ENCODE measurements at regions not wholly inside any gene's neighbourhood (a gene's known extent, or its start where the extent isn't known, plus 50 kb on each side); places are given as distances from the start of the nearest gene placed in this dataset.
"Not testable (repeated sequence)": the region's sequence is repeated elsewhere in the genome, so short reads cannot be mapped to it uniquely, and the experiment has no call there.

- Histone ChIP-seq H3K9ac (ENCODE audit: low read depth, low read length) (no peak overlapping the region), H3K27ac (ENCODE audit: low read length) (no peak overlapping the region), H3K36me3 (ENCODE audit: insufficient read depth, low read depth, low read length) (no peaks in the 10 kb centered on the region)
Measured at GRCh38 chr6:9315966-9316650, 880.8 kb upstream of the SLC35B3 start.

GRCh38 chr6:9308284-9308683, 872.9 kb upstream of the SLC35B3 start:
- no peaks in the 10 kb centered on the region for H3K36me3 ChIP-seq (ENCODE audit: insufficient read depth, low read depth, low read length)
- no peak overlapping the region for H3K9ac ChIP-seq (ENCODE audit: low read depth, low read length)
- H3K9me3 ChIP-seq (ENCODE audit: insufficient read depth, low read depth, low read length), result no peaks in the 10 kb centered on the region
- no peak overlapping the region for H3K27ac ChIP-seq (ENCODE audit: low read length)
- H3K4me3 ChIP-seq (ENCODE audit: low read length), result no peak overlapping the region
- H3K4me1 ChIP-seq (ENCODE audit: insufficient read depth, low read length), result no peaks in the 10 kb centered on the region
- no peaks in the 10 kb centered on the region for H3K27me3 ChIP-seq (ENCODE audit: insufficient read depth, low read length)

More at GRCh38 chr6:9315966-9316650, 880.8 kb upstream of the SLC35B3 start:
- Histone ChIP-seq H3K27me3 (ENCODE audit: insufficient read depth, low read length) (no peaks in the 10 kb centered on the region), H3K4me3 (ENCODE audit: low read length) (no peak overlapping the region), H3K4me1 (ENCODE audit: insufficient read depth, low read length) (no peaks in the 10 kb centered on the region), H3K9me3 (ENCODE audit: insufficient read depth, low read depth, low read length) (no peaks in the 10 kb centered on the region)

GRCh38 chr6:9307786-9308185, 872.4 kb upstream of the SLC35B3 start:
- Histone ChIP-seq H3K27me3 (ENCODE audit: insufficient read depth, low read length) (no peaks in the 10 kb centered on the region), H3K4me3 (ENCODE audit: low read length) (no peak overlapping the region), H3K9ac (ENCODE audit: low read depth, low read length) (no peak overlapping the region), H3K4me1 (ENCODE audit: insufficient read depth, low read length) (no peaks in the 10 kb centered on the region), H3K27ac (ENCODE audit: low read length) (no peak overlapping the region), H3K9me3 (ENCODE audit: insufficient read depth, low read depth, low read length) (no peaks in the 10 kb centered on the region), H3K36me3 (ENCODE audit: insufficient read depth, low read depth, low read length) (no peaks in the 10 kb centered on the region)

GRCh38 chr6:9307187-9307586, 871.8 kb upstream of the SLC35B3 start:
- Histone ChIP-seq H3K9ac (ENCODE audit: low read depth, low read length) (no peak overlapping the region), H3K4me3 (ENCODE audit: low read length) (no peak overlapping the region), H3K36me3 (ENCODE audit: insufficient read depth, low read depth, low read length) (no peaks in the 10 kb centered on the region), H3K27me3 (ENCODE audit: insufficient read depth, low read length) (no peaks in the 10 kb centered on the region), H3K4me1 (ENCODE audit: insufficient read depth, low read length) (no peaks in the 10 kb centered on the region), H3K27ac (ENCODE audit: low read length) (no peak overlapping the region), H3K9me3 (ENCODE audit: insufficient read depth, low read depth, low read length) (no peaks in the 10 kb centered on the region)

DNA sequence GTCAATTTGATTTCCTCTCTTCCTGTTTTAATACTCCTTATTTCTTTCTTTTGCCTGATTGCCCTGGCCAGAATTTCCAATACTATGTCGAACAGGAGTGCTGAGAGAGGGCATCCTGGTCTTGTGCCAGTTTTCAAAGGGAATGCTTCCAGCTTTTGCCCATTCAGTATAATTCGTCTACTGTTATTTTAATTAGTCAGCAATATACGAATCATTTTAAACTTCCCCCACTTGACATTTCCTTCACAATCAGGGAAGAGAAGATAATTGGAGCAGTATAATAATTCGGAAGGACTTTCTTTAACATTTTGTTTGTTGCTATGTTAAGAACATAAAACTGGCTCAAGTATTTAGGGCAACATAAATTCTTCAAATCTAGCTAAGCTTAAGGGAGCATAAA, 860.3 kb upstream of the SLC35B3 start:
- no peak overlapping the region for H3K4me3 ChIP-seq (ENCODE audit: low read length)
- no peak overlapping the region for H3K27ac ChIP-seq (ENCODE audit: low read length)
- no peaks in the 10 kb centered on the region for H3K36me3 ChIP-seq (ENCODE audit: insufficient read depth, low read depth, low read length)
- H3K4me1 ChIP-seq (ENCODE audit: insufficient read depth, low read length), result peaks cover 6% of the 10 kb centered on the region; the same call in 1 of the 2 replicates
- H3K9ac ChIP-seq (ENCODE audit: low read depth, low read length), result no peak overlapping the region
- H3K9me3 ChIP-seq (ENCODE audit: insufficient read depth, low read depth, low read length), result no peaks in the 10 kb centered on the region
- no peaks in the 10 kb centered on the region for H3K27me3 ChIP-seq (ENCODE audit: insufficient read depth, low read length)

GRCh38 chr6:9292975-9293374, 857.6 kb upstream of the SLC35B3 start:
- no peaks in the 10 kb centered on the region for H3K36me3 ChIP-seq (ENCODE audit: insufficient read depth, low read depth, low read length)
- H3K4me1 ChIP-seq (ENCODE audit: insufficient read depth, low read length), result peaks cover 6% of the 10 kb centered on the region; the same call in 1 of the 2 replicates
- H3K9ac ChIP-seq (ENCODE audit: low read depth, low read length), result no peak overlapping the region
- H3K27me3 ChIP-seq (ENCODE audit: insufficient read depth, low read length), result no peaks in the 10 kb centered on the region
- no peak overlapping the region for H3K27ac ChIP-seq (ENCODE audit: low read length)
- H3K4me3 ChIP-seq (ENCODE audit: low read length), result no peak overlapping the region
- no peaks in the 10 kb centered on the region for H3K9me3 ChIP-seq (ENCODE audit: insufficient read depth, low read depth, low read length)

- not testable (repeated sequence) for H3K4me1 ChIP-seq (ENCODE audit: insufficient read depth, low read length); H3K4me3 ChIP-seq (ENCODE audit: low read length); H3K36me3 ChIP-seq (ENCODE audit: insufficient read depth, low read depth, low read length); H3K9ac ChIP-seq (ENCODE audit: low read depth, low read length); H3K27ac ChIP-seq (ENCODE audit: low read length); H3K27me3 ChIP-seq (ENCODE audit: insufficient read depth, low read length); H3K9me3 ChIP-seq (ENCODE audit: insufficient read depth, low read depth, low read length)
Measured at GRCh38 chr6:9290342-9290741, 855.0 kb upstream of the SLC35B3 start.

DNA sequence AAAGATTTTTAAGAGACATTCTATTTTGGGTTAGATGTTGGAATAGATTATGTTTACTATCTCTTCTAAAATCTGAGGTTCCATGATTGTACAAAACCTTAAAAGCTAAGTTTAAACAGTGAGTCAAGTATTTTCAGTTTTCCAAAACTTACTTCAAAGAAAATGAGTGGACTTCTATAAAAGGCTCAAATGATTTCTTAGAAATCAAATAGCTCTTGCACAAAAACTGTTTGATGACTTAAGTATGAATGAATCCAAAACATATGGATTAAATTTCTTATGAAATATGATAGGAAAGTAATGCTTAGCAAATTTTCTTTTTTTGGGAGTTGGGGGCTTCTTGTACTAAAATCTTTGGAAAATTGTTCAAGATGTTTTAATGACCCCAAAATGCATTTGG, 837.3 kb upstream of the SLC35B3 start:
- H3K9ac ChIP-seq (ENCODE audit: low read depth, low read length), result no peak overlapping the region
- H3K27me3 ChIP-seq (ENCODE audit: insufficient read depth, low read length), result no peaks in the 10 kb centered on the region
- H3K4me3 ChIP-seq (ENCODE audit: low read length), result no peak overlapping the region
- no peaks in the 10 kb centered on the region for H3K36me3 ChIP-seq (ENCODE audit: insufficient read depth, low read depth, low read length)
- no peaks in the 10 kb centered on the region; the same call in 1 of the 2 replicates for H3K4me1 ChIP-seq (ENCODE audit: insufficient read depth, low read length)
- H3K9me3 ChIP-seq (ENCODE audit: insufficient read depth, low read depth, low read length), result no peaks in the 10 kb centered on the region; the same call in 1 of the 2 replicates
- no peak overlapping the region for H3K27ac ChIP-seq (ENCODE audit: low read length)

DNA sequence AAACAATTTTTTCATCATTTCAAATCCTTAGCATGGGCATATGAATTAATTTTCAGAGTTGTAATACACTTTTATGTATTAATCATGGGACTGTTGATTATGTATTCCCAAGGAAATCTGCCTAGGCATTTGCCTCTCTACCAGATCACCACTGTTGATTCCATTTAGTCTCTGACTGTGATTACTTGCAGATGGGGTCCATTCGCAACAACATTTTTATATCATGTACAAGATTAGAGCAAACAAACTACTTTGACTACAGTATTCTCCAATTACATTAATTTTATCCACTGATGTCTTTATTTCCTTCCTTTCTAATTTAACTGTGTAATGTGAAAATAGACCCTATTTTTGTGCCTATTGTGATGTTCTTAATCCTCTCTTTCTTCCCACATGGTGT, 831.4 kb upstream of the SLC35B3 start:
- Histone ChIP-seq H3K27me3 (ENCODE audit: insufficient read depth, low read length) (no peaks in the 10 kb centered on the region), H3K27ac (ENCODE audit: low read length) (no peak overlapping the region), H3K9me3 (ENCODE audit: insufficient read depth, low read depth, low read length) (peaks cover under 1% of the 10 kb centered on the region; the same call in 1 of the 2 replicates)

DNA sequence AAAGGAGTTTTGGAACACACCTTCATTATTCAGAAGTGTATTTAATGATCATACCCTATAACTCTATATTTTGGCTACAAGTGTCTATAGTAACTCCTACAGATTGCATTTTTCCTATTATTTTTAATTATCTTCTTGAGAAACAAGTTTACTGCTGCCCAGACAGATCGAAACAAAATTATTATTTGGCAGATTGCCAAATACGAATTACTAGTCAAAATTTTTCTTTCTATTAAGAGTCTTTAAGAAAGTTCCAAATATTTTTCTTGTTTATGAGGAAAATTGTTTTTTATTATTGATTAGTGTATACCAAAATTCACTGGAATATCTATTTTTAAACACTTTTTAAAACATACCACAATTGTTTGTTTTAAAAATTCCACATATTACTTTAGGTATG, 821.9 kb upstream of the SLC35B3 start:
- no peak overlapping the region for H3K4me3 ChIP-seq (ENCODE audit: low read length)
- H3K36me3 ChIP-seq (ENCODE audit: insufficient read depth, low read depth, low read length), result no peaks in the 10 kb centered on the region
- peaks cover 16% of the 10 kb centered on the region for H3K9me3 ChIP-seq (ENCODE audit: insufficient read depth, low read depth, low read length)
- H3K27ac ChIP-seq (ENCODE audit: low read length), result no peak overlapping the region
- no peaks in the 10 kb centered on the region for H3K27me3 ChIP-seq (ENCODE audit: insufficient read depth, low read length)
- no peaks in the 10 kb centered on the region for H3K4me1 ChIP-seq (ENCODE audit: insufficient read depth, low read length)
- H3K9ac ChIP-seq (ENCODE audit: low read depth, low read length), result no peak overlapping the region

More for the DNA sequence above, 831.4 kb upstream of the SLC35B3 start:
- H3K4me3 ChIP-seq (ENCODE audit: low read length), result no peak overlapping the region
- H3K36me3 ChIP-seq (ENCODE audit: insufficient read depth, low read depth, low read length), result no peaks in the 10 kb centered on the region
- no peaks in the 10 kb centered on the region; the same call in 1 of the 2 replicates for H3K4me1 ChIP-seq (ENCODE audit: insufficient read depth, low read length)
- no peak overlapping the region for H3K9ac ChIP-seq (ENCODE audit: low read depth, low read length)

DNA sequence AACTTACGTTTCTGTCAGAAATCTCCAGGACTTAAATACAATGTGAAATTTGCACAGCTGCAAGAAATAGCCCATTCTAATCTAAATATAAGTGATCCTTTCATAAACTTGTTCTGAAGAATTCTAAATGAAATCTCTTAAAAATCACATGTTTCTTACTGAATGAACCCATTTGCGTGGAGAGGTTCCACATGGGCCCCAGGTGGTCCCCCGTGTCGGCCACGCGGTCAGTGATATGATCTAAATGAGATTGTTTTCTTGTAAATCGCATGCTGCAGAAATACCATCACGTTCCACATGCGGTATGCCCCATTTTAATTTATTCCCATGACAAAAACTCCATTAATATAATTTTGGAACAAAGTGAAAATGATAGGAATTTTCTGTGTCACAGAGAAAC, 818.9 kb upstream of the SLC35B3 start:
- no peaks in the 10 kb centered on the region for H3K9me3 ChIP-seq (ENCODE audit: insufficient read depth, low read depth, low read length)
- H3K27ac ChIP-seq (ENCODE audit: low read length), result no peak overlapping the region
- H3K27me3 ChIP-seq (ENCODE audit: insufficient read depth, low read length), result no peaks in the 10 kb centered on the region
- H3K4me1 ChIP-seq (ENCODE audit: insufficient read depth, low read length), result no peaks in the 10 kb centered on the region
- no peak overlapping the region for H3K4me3 ChIP-seq (ENCODE audit: low read length)
- H3K9ac ChIP-seq (ENCODE audit: low read depth, low read length), result no peak overlapping the region
- H3K36me3 ChIP-seq (ENCODE audit: insufficient read depth, low read depth, low read length), result no peaks in the 10 kb centered on the region

DNA sequence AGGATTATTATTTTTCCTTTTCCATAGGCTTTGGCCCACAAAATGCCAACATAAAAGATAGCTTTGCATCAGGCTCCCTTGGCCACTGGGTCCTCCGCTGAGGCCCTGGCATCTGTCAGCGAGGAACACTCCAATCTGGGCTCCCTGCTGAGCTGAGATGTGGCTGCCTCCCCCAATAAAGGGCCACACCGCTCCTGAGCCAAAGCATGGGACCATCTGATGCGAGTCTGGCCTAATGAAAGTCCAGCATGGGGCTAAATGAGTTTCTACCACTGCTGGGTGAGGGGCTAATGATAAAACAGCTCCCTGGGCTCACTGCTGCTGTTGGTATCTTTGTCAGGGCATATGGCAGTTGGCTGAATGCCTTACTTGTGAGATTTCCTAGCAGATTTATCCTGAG, 817.5 kb upstream of the SLC35B3 start:
- no peaks in the 10 kb centered on the region for H3K36me3 ChIP-seq (ENCODE audit: insufficient read depth, low read depth, low read length)
- H3K9me3 ChIP-seq (ENCODE audit: insufficient read depth, low read depth, low read length), result no peaks in the 10 kb centered on the region
- no peak overlapping the region for H3K9ac ChIP-seq (ENCODE audit: low read depth, low read length)
- no peaks in the 10 kb centered on the region for H3K27me3 ChIP-seq (ENCODE audit: insufficient read depth, low read length)
- H3K4me3 ChIP-seq (ENCODE audit: low read length), result no peak overlapping the region
- H3K4me1 ChIP-seq (ENCODE audit: insufficient read depth, low read length), result no peaks in the 10 kb centered on the region
- H3K27ac ChIP-seq (ENCODE audit: low read length), result no peak overlapping the region
